Endothelial cell of umbilical vein (primary cell): ENCODE measurements at regions not wholly inside any gene's neighbourhood (a gene's known extent, or its start where the extent isn't known, plus 50 kb on each side); places are given as distances from the start of the nearest gene placed in this dataset.

Experiments used
- BruUV-seq: library from RNA; stranded (reverse); fragments of 400-500 nt; replicated peaks from 2 replicates; lab custom pipeline; 2021; lab: Mats Ljungman, UMichigan
- CTCF ChIA-PET: fragments of 300-600, 350-600 bp; sonication (Branson Sonifier 250); formaldehyde crosslinking; loops from one replicate; lab custom pipeline; 2021; ENCODE audit warnings: antibody characterized with exemption, inconsistent platforms; lab: Charles Lee
- POLR2A ChIA-PET: fragments of 300-600, 350-600 bp; sonication (Branson Sonifier 250); formaldehyde crosslinking; loops from one replicate; lab custom pipeline; 2021; ENCODE audit warnings: antibody characterized with exemption, inconsistent platforms; lab: Charles Lee
- DNase-seq: peaks from one replicate; pipeline ENCODE4 v3.0.0-alpha.2; 2011; ENCODE audit warnings: low read depth, low spot score
- FAIRE-seq: peaks from 2 replicates; lab custom pipeline; 2011; peaks lifted over from hg19 to GRCh38; lab: Jason Lieb, UNC
- H2AFZ ChIP-seq: 2 replicates; pipeline ENCODE4 v1.6.0; 2012; ENCODE audit warnings: low read depth, low read length, control low read depth, inconsistent platforms
- H3K27ac ChIP-seq: 2 replicates; pipeline ENCODE4 v1.5.1; 2011; ENCODE audit warnings: low read depth, mild to moderate bottlenecking, control low read depth, low read length, moderate library complexity; ENCODE audit not compliant: insufficient read depth
- H3K27me3 ChIP-seq, 2 experiments: 2 replicates each; pipeline versions ENCODE4 v1.6.0 to v1.6.1; 2011; ENCODE audit warnings: low read length in 2 of 2, mixed read lengths in 1 of 2; ENCODE audit not compliant: control insufficient read depth in 2 of 2, insufficient read depth in 2 of 2
- H3K36me3 ChIP-seq, 2 experiments: 2 replicates in 1 of 2; 3 replicates in 1 of 2; pipeline ENCODE4 v1.5.1; 2011; ENCODE audit warnings: low read length in 2 of 2, mild to moderate bottlenecking in 1 of 2, moderate library complexity in 1 of 2; ENCODE audit not compliant: control insufficient read depth in 2 of 2, insufficient read depth in 2 of 2; ENCODE audit errors: extremely low read depth in 1 of 2
- H3K4me1 ChIP-seq: 3 replicates; pipeline ENCODE4 v1.5.1; 2011; ENCODE audit warnings: mild to moderate bottlenecking, low read length; ENCODE audit not compliant: control insufficient read depth, insufficient read depth; ENCODE audit errors: extremely low read depth
- H3K4me2 ChIP-seq: 2 replicates; pipeline ENCODE4 v1.6.1; 2011; ENCODE audit warnings: low read length, control low read depth, mixed read lengths; ENCODE audit not compliant: insufficient read depth
- H3K4me3 ChIP-seq, 3 experiments: fragments of 200-600 bp in 1 of 3; sonication (generic), shearing (Covaris generic) in 1 of 3; replicated peaks in 1 of 3; 2 replicates each; pipeline ENCODE4 v1.5.1; 2011 to 2016; ENCODE audit warnings: control low read depth in 3 of 3, low read length in 3 of 3, mild to moderate bottlenecking in 2 of 3, inconsistent platforms in 1 of 3, low read depth in 1 of 3, moderate library complexity in 1 of 3; ENCODE audit not compliant: insufficient read depth in 1 of 3
- H3K79me2 ChIP-seq: 2 replicates; pipeline ENCODE4 v1.6.0; 2012; ENCODE audit warnings: low read length, inconsistent platforms; ENCODE audit not compliant: control insufficient read depth, insufficient read depth
- H3K9ac ChIP-seq: replicated peaks from 2 replicates; pipeline ENCODE3; 2011; ENCODE audit warnings: low read length, control low read depth; ENCODE audit not compliant: insufficient read depth; ENCODE audit errors: extremely low read depth
- H3K9me1 ChIP-seq: replicated peaks from 3 replicates; pipeline ENCODE4 v1.6.0; 2011; ENCODE audit warnings: mild to moderate bottlenecking, low read length; ENCODE audit not compliant: control insufficient read depth, insufficient read depth; ENCODE audit errors: extremely low read depth
- H3K9me3 ChIP-seq: replicated peaks from 2 replicates; pipeline ENCODE4 v1.5.1; 2012; ENCODE audit warnings: low read length, inconsistent platforms; ENCODE audit not compliant: control insufficient read depth, insufficient read depth
- H4K20me1 ChIP-seq: replicated peaks from 2 replicates; pipeline ENCODE3; 2011; ENCODE audit warnings: mild to moderate bottlenecking, low read length; ENCODE audit not compliant: control insufficient read depth, insufficient read depth; ENCODE audit errors: extremely low read depth
- EZH2 ChIP-seq: IDR thresholded peaks from 2 replicates; pipeline ENCODE4 v1.6.1; 2012; ENCODE audit warnings: borderline replicate concordance, low read depth, mild to moderate bottlenecking, moderate library complexity, low read length, inconsistent platforms; ENCODE audit not compliant: severe bottlenecking
- FOS ChIP-seq: IDR thresholded peaks from 2 replicates; pipeline ENCODE4 v1.6.1; 2011; ENCODE audit warnings: mild to moderate bottlenecking, low read length, moderate library complexity, borderline replicate concordance; ENCODE audit not compliant: insufficient read depth
- GATA2 ChIP-seq: IDR thresholded peaks from 2 replicates; pipeline ENCODE4 v1.7.0; 2011; ENCODE audit warnings: low read depth, mild to moderate bottlenecking, moderate library complexity, mixed read lengths, low read length; ENCODE audit not compliant: insufficient read length, insufficient read depth
- JUN ChIP-seq: IDR thresholded peaks from 2 replicates; pipeline ENCODE4 v1.6.1; 2011; ENCODE audit warnings: borderline replicate concordance, low read depth; ENCODE audit not compliant: insufficient read length, insufficient read depth
- MYC ChIP-seq: IDR thresholded peaks from one replicate; pipeline ENCODE4 v1.6.1; 2011; ENCODE audit warnings: mild to moderate bottlenecking, low read depth, low read length
- POLR2A ChIP-seq: IDR thresholded peaks from 2 replicates; pipeline ENCODE4 v1.6.1; 2012; ENCODE audit warnings: low read depth, mild to moderate bottlenecking, control low read depth, low read length
- POLR2AphosphoS5 ChIP-seq: IDR thresholded peaks from 2 replicates; pipeline ENCODE4 v1.6.1; 2012; ENCODE audit warnings: low read depth, mild to moderate bottlenecking, control low read depth, low read length, moderate library complexity; ENCODE audit not compliant: insufficient read depth
- dilution Hi-C: fragments of 300-500 bp; cut with MboI; formaldehyde crosslinking; loops from one replicate; pipeline ENCODE4 v1.15.0; 2019; ENCODE audit warnings: low sequenced_read_pairs; ENCODE audit not compliant: extremely low pct_ligation_motif_present
- intact Hi-C: fragments of 100-400 bp; cut with micrococcal nuclease; formaldehyde crosslinking; loops from one replicate; pipeline ENCODE4 v1.10.0; 2022
- TF ChIP-seq, protein P1 (sequence below): IDR thresholded peaks from 2 replicates; pipeline ENCODE4 v1.6.1; 2011; ENCODE audit not compliant: insufficient read depth, insufficient read length
- TF ChIP-seq, protein P2 (sequence below), 2 donors: IDR thresholded peaks; 1 replicate in 1 of 2; 2 replicates in 1 of 2; pipeline ENCODE4 v1.5.1; 2011; ENCODE audit warnings: low read length in 2 of 2, mild to moderate bottlenecking in 2 of 2, moderate library complexity in 2 of 2, control low read depth in 1 of 2, inconsistent platforms in 1 of 2, low read depth in 1 of 2; ENCODE audit not compliant: insufficient read depth in 1 of 2; ENCODE audit errors: extremely low read depth in 1 of 2

- ChIA-PET POLR2A (no interaction called here), CTCF (interaction anchor here (1.6 kb wide), 1 partner anchor 13 kb away, joined by 3 read pairs; no protein-coding TSS in a partner anchor)
- Histone ChIP-seq H3K36me3 (no peaks in the 10 kb centered on the region), H4K20me1 (no peaks in the 10 kb centered on the region), H3K27ac (no peak overlapping the region), H2AFZ (no peak overlapping the region), H3K27me3 (peaks cover 0 to 1% of the 10 kb centered on the region in 2 experiments), H3K4me1 (no peaks in the 10 kb centered on the region), H3K9me3 (no peaks in the 10 kb centered on the region), H3K79me2 (no peaks in the 10 kb centered on the region), H3K9me1 (no peaks in the 10 kb centered on the region), H3K4me3 (no peak overlapping the region), H3K4me2 (no peak overlapping the region), H3K9ac (no peak overlapping the region)
- no peak for FAIRE-seq
- dilution Hi-C loops: no loop called here
- DNase-seq: no peak
- BruUV-seq: no TSS peak
- TF ChIP-seq, protein P1, sequence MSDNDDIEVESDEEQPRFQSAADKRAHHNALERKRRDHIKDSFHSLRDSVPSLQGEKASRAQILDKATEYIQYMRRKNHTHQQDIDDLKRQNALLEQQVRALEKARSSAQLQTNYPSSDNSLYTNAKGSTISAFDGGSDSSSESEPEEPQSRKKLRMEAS: no peak
- TF ChIP-seq EZH2 (no peak), JUN (no peak), POLR2A (no peak), POLR2AphosphoS5 (no peak), GATA2 (no peak), MYC (no peak)
- intact Hi-C loops: loop anchor here (5.0 kb wide), 1 partner anchor 91 kb away; no protein-coding TSS in a partner anchor
Observed at GRCh38 chr1:115898020-115898419, 57.1 kb upstream of the NHLH2 start.

DNA sequence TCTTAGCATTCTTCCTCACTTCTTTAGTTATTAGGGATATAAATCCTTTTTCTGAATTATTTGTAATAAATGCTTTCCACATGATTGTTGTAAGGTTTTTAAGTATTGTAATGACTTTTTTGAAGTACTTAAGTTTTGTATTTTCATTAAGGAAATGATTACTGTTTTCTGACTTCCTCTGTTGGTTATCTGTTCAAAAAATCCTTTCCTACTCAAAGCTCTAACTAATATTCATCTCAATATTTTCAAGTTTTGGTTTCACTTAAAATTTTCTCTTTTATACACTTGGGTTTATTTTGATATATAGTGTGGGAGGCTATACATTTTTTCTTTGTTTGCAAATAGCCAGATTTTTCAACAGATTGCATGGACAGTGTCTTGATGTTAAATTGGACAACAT, 59.9 kb upstream of the NHLH2 start:
- no peaks in the 10 kb centered on the region for H3K79me2 ChIP-seq
- no peaks in the 10 kb centered on the region for H3K36me3 ChIP-seq
- no peaks in the 10 kb centered on the region for H4K20me1 ChIP-seq
- no peak overlapping the region for H3K9ac ChIP-seq
- H3K27ac ChIP-seq: no peak overlapping the region
- no peaks in the 10 kb centered on the region for H3K9me3 ChIP-seq
- peaks cover 0 to 1% of the 10 kb centered on the region in 2 experiments for H3K27me3 ChIP-seq
- dilution Hi-C loops: no loop called here
- ChIA-PET CTCF (no interaction called here), POLR2A (no interaction called here)
- intact Hi-C loops: no loop called here
- BruUV-seq: no TSS peak
- no peaks in the 10 kb centered on the region for H3K4me1 ChIP-seq
- FAIRE-seq: no peak
- H3K4me2 ChIP-seq: no peak overlapping the region
- no peak for DNase-seq
- no peak for TF ChIP-seq POLR2AphosphoS5
- TF ChIP-seq, protein P2, sequence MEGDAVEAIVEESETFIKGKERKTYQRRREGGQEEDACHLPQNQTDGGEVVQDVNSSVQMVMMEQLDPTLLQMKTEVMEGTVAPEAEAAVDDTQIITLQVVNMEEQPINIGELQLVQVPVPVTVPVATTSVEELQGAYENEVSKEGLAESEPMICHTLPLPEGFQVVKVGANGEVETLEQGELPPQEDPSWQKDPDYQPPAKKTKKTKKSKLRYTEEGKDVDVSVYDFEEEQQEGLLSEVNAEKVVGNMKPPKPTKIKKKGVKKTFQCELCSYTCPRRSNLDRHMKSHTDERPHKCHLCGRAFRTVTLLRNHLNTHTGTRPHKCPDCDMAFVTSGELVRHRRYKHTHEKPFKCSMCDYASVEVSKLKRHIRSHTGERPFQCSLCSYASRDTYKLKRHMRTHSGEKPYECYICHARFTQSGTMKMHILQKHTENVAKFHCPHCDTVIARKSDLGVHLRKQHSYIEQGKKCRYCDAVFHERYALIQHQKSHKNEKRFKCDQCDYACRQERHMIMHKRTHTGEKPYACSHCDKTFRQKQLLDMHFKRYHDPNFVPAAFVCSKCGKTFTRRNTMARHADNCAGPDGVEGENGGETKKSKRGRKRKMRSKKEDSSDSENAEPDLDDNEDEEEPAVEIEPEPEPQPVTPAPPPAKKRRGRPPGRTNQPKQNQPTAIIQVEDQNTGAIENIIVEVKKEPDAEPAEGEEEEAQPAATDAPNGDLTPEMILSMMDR (IDR thresholded peaks at IDR 0.05; ENCODE audit: extremely low read depth in 1 of 2, insufficient read depth in 1 of 2, low read depth in 1 of 2, low read length in 2 of 2): no peak
- no peak for TF ChIP-seq FOS
- no peak for TF ChIP-seq GATA2
- TF ChIP-seq, protein P1: no peak
- no peak for TF ChIP-seq MYC
- no peak for TF ChIP-seq JUN
- TF ChIP-seq POLR2A: no peak
- no peak for TF ChIP-seq EZH2
- H3K4me3 ChIP-seq: no peak overlapping the region
- no peak overlapping the region for H2AFZ ChIP-seq
- no peaks in the 10 kb centered on the region for H3K9me1 ChIP-seq
